Fibroblast of villous mesenchyme (primary cell): ENCODE measurements at regions not wholly inside any gene's neighbourhood (a gene's known extent, or its start where the extent isn't known, plus 50 kb on each side); places are given as distances from the start of the nearest gene placed in this dataset.

Source experiments
- DNase-seq: peaks from one replicate; pipeline ENCODE4 v3.0.0-alpha.2; 2010; ENCODE audit warnings: low read depth
- H3K4me3 ChIP-seq: 2 replicates; pipeline ENCODE4 v1.5.1; 2011; ENCODE audit warnings: low read depth, mild to moderate bottlenecking, low read length
- CTCF ChIP-seq: IDR thresholded peaks from 2 replicates; pipeline ENCODE4 v1.5.1; 2012; ENCODE audit warnings: low read depth, mild to moderate bottlenecking, low read length; ENCODE audit not compliant: insufficient read depth

- H3K4me3 ChIP-seq = no peak overlapping the region
- TF ChIP-seq CTCF = no peak
- DNase-seq = no peak
Observed at GRCh38 chr5:3742750-3743149, 147.1 kb downstream of the IRX1 start.

- DNase-seq = no peak
- H3K4me3 ChIP-seq = no peak overlapping the region
- TF ChIP-seq CTCF = no peak
Observed at GRCh38 chr5:3751846-3752245, 156.2 kb downstream of the IRX1 start.

GRCh38 chr5:3778000-3778550 lies 182.4 kb downstream of the IRX1 start:
- no peak overlapping the region for H3K4me3 ChIP-seq
- no peak for TF ChIP-seq CTCF
- no peak for DNase-seq

GRCh38 chr5:3778945-3779344 lies 183.3 kb downstream of the IRX1 start:
- no peak for TF ChIP-seq CTCF
- H3K4me3 ChIP-seq = no peak overlapping the region
- no peak for DNase-seq

GRCh38 chr5:3780278-3780677 lies 184.6 kb downstream of the IRX1 start:
- DNase-seq = no peak
- TF ChIP-seq CTCF = no peak
- no peak overlapping the region for H3K4me3 ChIP-seq

- H3K4me3 ChIP-seq = no peak overlapping the region
- TF ChIP-seq CTCF = no peak
- DNase-seq = no peak
Observed at GRCh38 chr5:3780907-3781306, 185.3 kb downstream of the IRX1 start.

- H3K4me3 ChIP-seq = no peak overlapping the region
- DNase-seq = no peak
- TF ChIP-seq CTCF = no peak
Observed at GRCh38 chr5:3784854-3785253, 189.2 kb downstream of the IRX1 start.
